ENCODE measurements at regions not wholly inside any gene's neighbourhood (a gene's known extent, or its start where the extent isn't known, plus 50 kb on each side); places are given as distances from the start of the nearest gene placed in this dataset.

GRCh38 chr3:157633241-157633640 is 130.0 kb upstream of the VEPH1 start:
- H3K4me3 ChIP-seq (ENCODE audit: low read length), result no peak overlapping the region
- no peak for DNase-seq (ENCODE audit: low read depth)
- no peak for TF ChIP-seq CTCF (conservative IDR thresholded peaks at IDR 0.05; ENCODE audit: low read length)

GRCh38 chr3:157632075-157632474 is 128.9 kb upstream of the VEPH1 start:
- H3K4me3 ChIP-seq (ENCODE audit: low read length), result no peak overlapping the region
- no peak for TF ChIP-seq CTCF (conservative IDR thresholded peaks at IDR 0.05; ENCODE audit: low read length)
- DNase-seq (ENCODE audit: low read depth), result peak; percentile 17

GRCh38 chr3:157631478-157631877 is 128.3 kb upstream of the VEPH1 start:
- H3K4me3 ChIP-seq (ENCODE audit: low read length), result no peak overlapping the region
- no peak for TF ChIP-seq CTCF (conservative IDR thresholded peaks at IDR 0.05; ENCODE audit: low read length)
- DNase-seq (ENCODE audit: low read depth), result peak; percentile 10

DNA sequence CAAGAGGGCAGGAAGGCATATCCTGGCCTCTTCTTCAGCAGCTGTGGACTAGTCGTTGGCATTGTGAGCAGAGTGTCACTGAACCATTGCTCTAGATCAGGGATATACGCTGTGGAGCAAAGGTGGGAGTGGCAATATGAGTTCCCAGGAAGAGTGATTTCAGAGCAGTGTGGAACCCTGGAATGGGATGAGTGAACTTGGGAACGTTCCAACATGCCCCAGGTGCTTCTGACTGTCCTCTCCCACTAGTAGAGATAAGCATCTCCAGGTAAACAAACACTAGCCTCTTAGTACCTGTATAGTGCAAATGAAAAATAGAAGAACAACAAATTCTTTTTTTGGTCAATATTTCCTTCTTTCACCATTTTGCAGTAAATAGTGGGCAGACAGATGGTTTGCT is 123.6 kb upstream of the VEPH1 start:
- H3K4me3 ChIP-seq (ENCODE audit: low read length), result no peak overlapping the region
- DNase-seq (ENCODE audit: low read depth), result no peak
- TF ChIP-seq CTCF (conservative IDR thresholded peaks at IDR 0.05; ENCODE audit: low read length), result no peak

DNA sequence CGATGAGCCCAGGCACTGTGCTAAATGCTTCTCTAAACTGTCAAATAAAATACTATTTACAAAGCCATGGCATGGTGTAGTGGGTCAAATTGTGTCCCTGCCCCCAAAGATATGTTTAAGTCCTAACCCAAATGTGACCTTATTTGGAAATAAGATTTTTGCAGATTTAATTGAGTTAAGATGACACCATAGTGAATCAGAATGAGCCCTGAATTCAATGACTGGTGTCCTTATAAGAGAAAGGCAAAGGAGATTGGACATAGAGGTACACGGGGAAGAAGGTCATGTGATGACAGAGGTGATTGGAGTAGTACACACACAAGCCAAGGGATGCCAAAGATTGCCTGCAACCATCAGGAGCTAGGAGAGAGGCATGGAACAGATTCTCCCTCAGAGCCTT is 121.6 kb upstream of the VEPH1 start:
- no peak for TF ChIP-seq CTCF (conservative IDR thresholded peaks at IDR 0.05; ENCODE audit: low read length)
- DNase-seq (ENCODE audit: low read depth), result no peak
- H3K4me3 ChIP-seq (ENCODE audit: low read length), result no peak overlapping the region

DNA sequence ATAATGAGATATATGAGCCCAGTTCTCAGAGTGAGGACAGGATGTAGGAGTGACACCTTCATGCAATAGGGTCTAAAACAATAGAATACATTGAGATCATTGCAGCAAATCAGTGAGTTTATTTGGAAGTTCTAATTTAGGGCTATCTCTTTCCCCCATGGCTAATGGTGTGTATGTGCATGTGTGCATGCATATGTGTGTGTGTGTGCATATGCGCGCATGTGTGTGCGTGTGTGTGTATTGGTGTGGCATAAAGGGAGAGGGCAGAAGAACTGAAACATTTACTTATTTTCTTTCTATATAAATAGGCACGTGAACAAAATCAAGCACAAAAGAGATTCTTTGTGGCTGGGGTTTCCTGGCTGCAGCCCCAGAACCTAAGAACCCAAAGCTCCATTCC is 115.7 kb upstream of the VEPH1 start:
- TF ChIP-seq CTCF (conservative IDR thresholded peaks at IDR 0.05; ENCODE audit: low read length), result no peak
- no peak for DNase-seq (ENCODE audit: low read depth)
- no peak overlapping the region for H3K4me3 ChIP-seq (ENCODE audit: low read length)

DNA sequence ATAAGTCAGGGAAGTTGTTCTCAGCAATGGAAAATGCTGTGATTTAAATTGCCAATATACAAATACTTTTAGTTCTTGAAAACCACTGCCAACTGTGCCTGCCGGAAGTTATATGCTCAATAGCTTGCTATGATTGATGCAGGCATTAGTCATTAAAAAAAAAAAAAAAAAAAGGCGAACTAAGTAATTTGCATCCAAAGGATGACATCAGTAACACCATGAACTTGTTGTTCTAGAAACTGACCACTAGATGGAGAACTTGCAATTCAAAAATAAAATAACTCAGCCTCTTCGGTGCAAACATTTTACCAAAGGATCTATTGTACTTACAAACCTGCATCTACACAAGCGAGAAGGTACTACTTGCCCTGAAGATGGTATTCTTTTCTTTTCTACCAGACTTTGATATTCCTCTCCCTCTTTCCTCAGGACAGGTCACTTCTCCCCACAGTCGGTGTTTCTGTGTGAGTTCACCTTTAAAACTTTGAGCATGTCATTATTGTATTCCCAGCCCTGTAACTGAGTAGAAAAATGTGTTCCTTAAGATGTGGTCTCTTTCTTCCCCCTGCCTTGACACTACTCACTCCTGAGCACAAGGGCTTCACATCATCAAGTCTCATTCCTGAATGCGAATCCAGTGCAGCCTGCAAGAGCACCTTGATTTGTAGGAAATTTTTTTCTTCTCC is 115.0 kb upstream of the VEPH1 start:
- peak; percentile 68 for TF ChIP-seq CTCF (conservative IDR thresholded peaks at IDR 0.05; ENCODE audit: low read length)
- no peak overlapping the region for H3K4me3 ChIP-seq (ENCODE audit: low read length)

More for the DNA sequence above, 115.0 kb upstream of the VEPH1 start:
- peak; percentile 81 for DNase-seq (ENCODE audit: low read depth)
